Peyer's patch (tissue), 4 donors: ENCODE measurements at regions not wholly inside any gene's neighbourhood (a gene's known extent, or its start where the extent isn't known, plus 50 kb on each side); places are given as distances from the start of the nearest gene placed in this dataset.
A peak's percentile ranks its signal among the peaks of the same experiment; 100 is the strongest.

Experiments
- DNase-seq, 3 donors: peaks; one replicate each; pipeline ENCODE4 v3.0.0-alpha.2; 2017 to 2019
- H3K27ac ChIP-seq, 4 donors: fragments of 200-600 bp; sonication (generic); one replicate each; pipeline ENCODE4 v1.5.1; 2016 to 2019
- H3K27me3 ChIP-seq, 2 donors: fragments of 200-600 bp; sonication (generic); one replicate each; pipeline ENCODE4 v1.5.1; 2019
- H3K36me3 ChIP-seq, 3 donors: fragments of 200-600 bp; sonication (generic); one replicate each; pipeline ENCODE4 v1.5.1; 2016 to 2019
- H3K4me1 ChIP-seq, 4 donors: fragments of 200-600 bp; sonication (generic); one replicate each; pipeline ENCODE4 v1.5.1; 2016 to 2019
- H3K4me3 ChIP-seq, 4 donors: fragments of 200-600 bp; sonication (generic); 1 replicate in 3 of 4; 2 replicates in 1 of 4; pipeline ENCODE4 v1.5.1; 2016 to 2019; ENCODE audit warnings: mild to moderate bottlenecking in 1 of 4
- H3K9me3 ChIP-seq, 4 donors: fragments of 200-600 bp; sonication (generic); one replicate each; pipeline ENCODE4 v1.5.1; 2016 to 2019; ENCODE audit warnings: mild to moderate bottlenecking in 1 of 4
- CTCF ChIP-seq, 6 experiments: fragments of 450-650 bp in 4 of 6; fragments of 200-600 bp in 2 of 6; sonication (generic) in 1 of 6; IDR thresholded peaks; one replicate each; pipeline ENCODE4 v1.5.1; 2017 to 2019; ENCODE audit warnings: antibody characterized with exemption in 6 of 6, mild to moderate bottlenecking in 3 of 6, moderate library complexity in 1 of 6
- POLR2A ChIP-seq, 2 donors: fragments of 450-650 bp; IDR thresholded peaks; one replicate each; pipeline ENCODE4 v1.5.1; 2017; ENCODE audit warnings: antibody characterized with exemption in 2 of 2, mild to moderate bottlenecking in 2 of 2, moderate library complexity in 2 of 2

GRCh38 chr4:112885897-112886296 lies 163.6 kb upstream of the ANK2 start:
- Histone ChIP-seq H3K9me3 (no peaks in the 10 kb centered on the region), H3K27ac (no peak overlapping the region), H3K36me3 (no peaks in the 10 kb centered on the region), H3K4me1 (no peaks in the 10 kb centered on the region), H3K4me3 (no peak overlapping the region), H3K27me3 (no peaks in the 10 kb centered on the region)
- TF ChIP-seq POLR2A (IDR thresholded peaks at IDR 0.05) (no peak), CTCF (IDR thresholded peaks at IDR 0.05) (no peak)
- DNase-seq, result no peak

DNA sequence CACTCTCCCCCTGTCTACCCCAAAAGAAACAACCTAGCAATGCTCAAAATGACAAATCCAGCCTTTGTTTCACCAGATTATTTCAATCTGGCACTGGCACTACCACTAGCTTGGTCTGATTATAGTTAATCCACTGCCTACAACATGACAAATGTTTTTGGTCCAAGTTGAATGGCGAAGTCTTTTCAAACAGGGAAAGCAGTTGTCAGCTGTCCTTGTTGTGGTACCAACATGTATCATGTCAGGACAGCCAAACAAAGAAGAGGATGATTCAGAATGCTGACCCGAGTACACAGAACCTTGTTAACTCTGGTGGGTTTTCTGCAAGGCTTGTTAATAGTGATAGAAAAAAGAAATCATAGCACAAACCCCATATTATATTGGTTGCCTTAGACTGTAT lies 160.8 kb upstream of the ANK2 start:
- no peak for DNase-seq
- no peak for TF ChIP-seq POLR2A (IDR thresholded peaks at IDR 0.05)
- no peak for TF ChIP-seq CTCF (IDR thresholded peaks at IDR 0.05)
- no peaks in the 10 kb centered on the region for H3K27me3 ChIP-seq
- no peaks in the 10 kb centered on the region for H3K36me3 ChIP-seq
- H3K27ac ChIP-seq, result no peak overlapping the region
- no peaks in the 10 kb centered on the region for H3K9me3 ChIP-seq
- no peak overlapping the region for H3K4me3 ChIP-seq
- H3K4me1 ChIP-seq, result no peaks in the 10 kb centered on the region

- Histone ChIP-seq H3K4me1 (no peaks in the 10 kb centered on the region), H3K27me3 (no peaks in the 10 kb centered on the region), H3K36me3 (no peaks in the 10 kb centered on the region), H3K9me3 (no peaks in the 10 kb centered on the region), H3K4me3 (peak overlapping the region in 1 of 4 donors; percentile 22), H3K27ac (no peak overlapping the region)
- no peak for TF ChIP-seq POLR2A (IDR thresholded peaks at IDR 0.05)
- no peak for TF ChIP-seq CTCF (IDR thresholded peaks at IDR 0.05)
- no peak for DNase-seq
Observed at GRCh38 chr4:112889199-112889598, 160.3 kb upstream of the ANK2 start.

DNA sequence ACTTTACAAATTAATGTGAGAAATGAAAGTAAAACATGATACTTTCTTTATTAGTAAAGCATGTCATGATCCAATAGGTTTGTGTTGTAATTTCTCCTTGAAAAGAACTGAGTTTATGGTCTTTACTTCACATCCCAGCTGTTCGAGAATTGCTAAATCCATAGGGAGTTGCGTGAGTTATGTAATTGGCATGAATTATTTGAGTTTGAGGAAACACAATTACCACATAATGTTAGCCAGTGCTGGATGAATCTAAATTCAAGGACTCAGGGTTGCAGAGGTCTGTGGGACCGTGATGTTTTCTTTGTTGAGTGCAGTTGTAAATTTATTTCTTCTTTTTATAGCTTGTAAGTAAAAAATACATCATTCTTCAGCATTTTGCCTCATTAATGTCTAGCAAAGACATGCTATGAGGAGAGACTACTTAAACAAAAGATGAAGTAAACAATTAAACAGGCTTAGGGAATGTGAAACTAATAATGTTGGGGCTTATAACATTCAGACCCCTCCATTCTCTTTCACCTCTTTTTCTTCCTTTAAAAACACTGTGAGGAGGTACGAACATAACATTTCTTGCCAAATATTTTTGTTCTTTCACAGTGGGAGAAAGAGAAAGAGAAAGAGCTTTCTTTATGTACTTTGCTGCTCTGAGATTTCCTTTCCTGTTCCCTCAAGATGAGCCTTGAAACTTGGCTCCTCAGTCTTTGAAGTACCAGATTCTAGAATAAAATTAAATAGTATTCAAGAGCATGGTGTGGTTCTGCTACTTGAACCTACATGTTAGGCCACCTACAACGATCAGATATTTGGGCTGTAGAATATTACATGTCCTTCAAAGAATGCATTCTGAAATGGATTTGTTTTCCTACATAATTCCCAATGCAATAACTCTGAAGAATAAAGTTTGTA lies 159.6 kb upstream of the ANK2 start:
- no peaks in the 10 kb centered on the region for H3K27me3 ChIP-seq
- no peak for DNase-seq
- no peaks in the 10 kb centered on the region for H3K9me3 ChIP-seq
- peak overlapping the region in 1 of 4 donors; percentile 46 for H3K27ac ChIP-seq
- peak overlapping the region in 1 of 4 donors; percentile 22 for H3K4me3 ChIP-seq
- no peaks in the 10 kb centered on the region for H3K36me3 ChIP-seq
- TF ChIP-seq CTCF (IDR thresholded peaks at IDR 0.05), result no peak
- TF ChIP-seq POLR2A (IDR thresholded peaks at IDR 0.05), result no peak
- H3K4me1 ChIP-seq, result no peaks in the 10 kb centered on the region

- no peak for DNase-seq
- Histone ChIP-seq H3K36me3 (no peaks in the 10 kb centered on the region), H3K27me3 (no peaks in the 10 kb centered on the region), H3K4me3 (no peak overlapping the region), H3K9me3 (no peaks in the 10 kb centered on the region), H3K27ac (no peak overlapping the region), H3K4me1 (no peaks in the 10 kb centered on the region)
- TF ChIP-seq CTCF (IDR thresholded peaks at IDR 0.05), result no peak
- TF ChIP-seq POLR2A (IDR thresholded peaks at IDR 0.05), result no peak
Observed at GRCh38 chr4:112894480-112894879, 155.0 kb upstream of the ANK2 start.
